ENCODE measurements at regions not wholly inside any gene's neighbourhood (a gene's known extent, or its start where the extent isn't known, plus 50 kb on each side); places are given as distances from the start of the nearest gene placed in this dataset.

GRCh38 chr1:56426587-56427381 is 152.6 kb downstream of the PLPP3 start:
- no peak for TF ChIP-seq POLR2A (IDR thresholded peaks at IDR 0.05; ENCODE audit: low read length)
- TF ChIP-seq USF2 (IDR thresholded peaks at IDR 0.05), result no peak
- TF ChIP-seq RAD21 (conservative IDR thresholded peaks at IDR 0.05 in 1 of 2, IDR thresholded peaks at IDR 0.05 in 1 of 2), result no peak
- TF ChIP-seq NFE2L2 (conservative IDR thresholded peaks at IDR 0.05; ENCODE audit: low read length), result no peak
- TF ChIP-seq CTCF (IDR thresholded peaks at IDR 0.05), result no peak
- TF ChIP-seq REST (IDR thresholded peaks at IDR 0.05), result no peak
- TF ChIP-seq POLR2AphosphoS2 (conservative IDR thresholded peaks at IDR 0.05; ENCODE audit: low read length), result no peak
- TF ChIP-seq FOSL2 (IDR thresholded peaks at IDR 0.05), result no peak
- no peak for TF ChIP-seq FOSL2 (CRISPR knock-in tag; IDR thresholded peaks at IDR 0.05)
- no peak for TF ChIP-seq RFX5 (IDR thresholded peaks at IDR 0.05)
- no peak for TF ChIP-seq EP300 (IDR thresholded peaks at IDR 0.05)
- TF ChIP-seq CHD4 (IDR thresholded peaks at IDR 0.05; ENCODE audit: borderline replicate concordance), result no peak
